Psoas muscle (tissue), 7 donors: ENCODE measurements at regions not wholly inside any gene's neighbourhood (a gene's known extent, or its start where the extent isn't known, plus 50 kb on each side); places are given as distances from the start of the nearest gene placed in this dataset.

Experiments used
- ATAC-seq, 4 donors: fragments of 200-7000 bp; cut with Tn5 transposase; one replicate each; pipeline ENCODE4 v1.9.1; 2020; ENCODE audit warnings: moderate library complexity in 3 of 4, mild to moderate bottlenecking in 2 of 4
- DNase-seq, 2 donors: peaks; one replicate each; pipeline ENCODE4 v3.0.0-alpha.2; 2020
- H3K27ac ChIP-seq: fragments of 200-600 bp; one replicate; pipeline ENCODE4 v1.8.0; 2022
- H3K27me3 ChIP-seq, 3 donors: fragments of 200-600 bp in 1 of 3; one replicate each; pipeline versions ENCODE4 v1.6.1 to v1.8.0; 2013 to 2022; ENCODE audit warnings: low read length in 2 of 3, mild to moderate bottlenecking in 2 of 3, moderate library complexity in 1 of 3; ENCODE audit not compliant: insufficient read depth in 3 of 3
- H3K36me3 ChIP-seq, 2 donors: fragments of 200-600 bp in 1 of 2; one replicate each; pipeline versions ENCODE4 v1.6.1 to v1.8.0; 2013 to 2022; ENCODE audit warnings: low read depth in 1 of 2, mild to moderate bottlenecking in 1 of 2, moderate library complexity in 1 of 2; ENCODE audit not compliant: insufficient read depth in 1 of 2
- H3K4me1 ChIP-seq: fragments of 200-600 bp; one replicate; pipeline ENCODE4 v1.8.0; 2022
- H3K4me3 ChIP-seq: fragments of 200-600 bp; one replicate; pipeline ENCODE4 v1.8.0; 2022; ENCODE audit warnings: mild to moderate bottlenecking
- H3K9me3 ChIP-seq: fragments of 200-600 bp; one replicate; pipeline ENCODE4 v1.8.0; 2022
- WGBS, 3 donors: extraction: QIAGEN DNeasy Blood & Tissue Kit; methylation state at CpG; one replicate each; pipeline versions ENCODE4 v1.1.6 to v1.1.7; 2013; 5-methylcytosine and 5-hydroxymethylcytosine counted together
- intact Hi-C, 2 donors: fragments of 100-400 bp; cut with DNase I; formaldehyde crosslinking; loops; one replicate each; pipeline versions ENCODE4 v1.11.0 to v1.14.2; 2022
- TF ChIP-seq, protein P1 (sequence below): fragments of 200-600 bp; IDR thresholded peaks from one replicate; pipeline ENCODE4 v1.8.0; 2022; ENCODE audit warnings: antibody characterized with exemption
- donor health status: healthy with polysubstance abuse.
- donor health status: DM: no; HTN: no; CAD: no; lungs with moderate emphysema.
- donor health status: Bipolar disorder and iron deficiency.
- donor health status: healthy.
- donor health status: DM: yes; HTN: yes; CAD: no.
- donor health status: DM: no; HTN: no; CAD: no.
- donor health status: DM: yes; HTN: yes; CAD: no.

DNA sequence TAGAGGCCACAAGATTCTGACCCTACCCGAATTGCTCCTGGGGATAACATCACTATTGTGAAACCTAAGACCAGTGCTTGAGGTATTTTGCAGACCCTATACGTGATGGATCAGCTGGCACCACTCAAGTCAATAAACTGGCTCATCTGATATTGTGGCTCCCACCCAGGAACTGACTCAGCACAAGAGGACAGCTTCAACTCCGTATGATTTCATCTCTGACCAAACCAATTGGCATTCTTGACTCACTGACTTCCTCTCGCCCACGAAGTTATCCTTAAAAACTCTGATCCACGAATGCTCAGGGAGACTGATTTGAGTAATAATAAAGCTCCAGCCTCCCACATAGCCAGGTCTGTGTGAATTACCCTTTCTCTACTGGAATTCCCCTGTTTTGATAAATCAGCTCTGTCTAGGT is 1036.1 kb upstream of the TMEM132C start:
- Histone ChIP-seq H3K27ac (no peak overlapping the region), H3K4me3 (no peak overlapping the region), H3K27me3 (no peaks in the 10 kb centered on the region), H3K4me1 (no peaks in the 10 kb centered on the region), H3K36me3 (no peaks in the 10 kb centered on the region), H3K9me3 (no peaks in the 10 kb centered on the region)
- TF ChIP-seq, protein P1, sequence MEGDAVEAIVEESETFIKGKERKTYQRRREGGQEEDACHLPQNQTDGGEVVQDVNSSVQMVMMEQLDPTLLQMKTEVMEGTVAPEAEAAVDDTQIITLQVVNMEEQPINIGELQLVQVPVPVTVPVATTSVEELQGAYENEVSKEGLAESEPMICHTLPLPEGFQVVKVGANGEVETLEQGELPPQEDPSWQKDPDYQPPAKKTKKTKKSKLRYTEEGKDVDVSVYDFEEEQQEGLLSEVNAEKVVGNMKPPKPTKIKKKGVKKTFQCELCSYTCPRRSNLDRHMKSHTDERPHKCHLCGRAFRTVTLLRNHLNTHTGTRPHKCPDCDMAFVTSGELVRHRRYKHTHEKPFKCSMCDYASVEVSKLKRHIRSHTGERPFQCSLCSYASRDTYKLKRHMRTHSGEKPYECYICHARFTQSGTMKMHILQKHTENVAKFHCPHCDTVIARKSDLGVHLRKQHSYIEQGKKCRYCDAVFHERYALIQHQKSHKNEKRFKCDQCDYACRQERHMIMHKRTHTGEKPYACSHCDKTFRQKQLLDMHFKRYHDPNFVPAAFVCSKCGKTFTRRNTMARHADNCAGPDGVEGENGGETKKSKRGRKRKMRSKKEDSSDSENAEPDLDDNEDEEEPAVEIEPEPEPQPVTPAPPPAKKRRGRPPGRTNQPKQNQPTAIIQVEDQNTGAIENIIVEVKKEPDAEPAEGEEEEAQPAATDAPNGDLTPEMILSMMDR = no peak
- intact Hi-C loops = no loop called here
- peak in 1 of 2 donors; percentile 34 for DNase-seq
- ATAC-seq = no peak
- 46 to 53% (median 49%) methylated on average over 6 of the region's 6 CpGs for WGBS, 3 donors

DNA sequence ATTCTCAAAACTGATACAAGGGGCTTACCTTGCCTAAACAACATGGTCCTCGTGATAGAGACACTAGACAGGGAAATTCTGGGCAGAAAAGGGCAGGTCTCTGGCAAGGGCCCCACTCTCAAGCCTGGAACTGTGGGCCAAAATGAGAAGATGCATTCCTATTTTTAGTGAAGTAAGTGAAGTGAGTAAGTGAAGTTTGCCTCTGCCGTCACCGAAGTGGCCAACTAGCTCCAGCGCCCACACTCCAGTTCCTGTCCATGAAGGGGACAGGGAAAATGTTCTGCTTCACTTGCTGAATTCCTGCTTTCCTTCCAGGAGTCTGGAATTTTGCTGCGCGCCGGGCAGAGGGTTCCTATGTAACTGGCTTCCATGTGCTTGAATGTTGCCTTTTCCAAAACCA is 1035.6 kb upstream of the TMEM132C start:
- TF ChIP-seq, protein P1 = no peak
- H3K9me3 ChIP-seq = no peaks in the 10 kb centered on the region
- no peak for DNase-seq
- intact Hi-C loops = no loop called here
- no peaks in the 10 kb centered on the region for H3K4me1 ChIP-seq
- WGBS, 3 donors = 66 to 83% (median 72%) methylated on average over 7 of the region's 7 CpGs
- no peak for ATAC-seq
- H3K4me3 ChIP-seq = no peak overlapping the region
- no peaks in the 10 kb centered on the region for H3K36me3 ChIP-seq
- no peaks in the 10 kb centered on the region for H3K27me3 ChIP-seq
- H3K27ac ChIP-seq = no peak overlapping the region

DNA sequence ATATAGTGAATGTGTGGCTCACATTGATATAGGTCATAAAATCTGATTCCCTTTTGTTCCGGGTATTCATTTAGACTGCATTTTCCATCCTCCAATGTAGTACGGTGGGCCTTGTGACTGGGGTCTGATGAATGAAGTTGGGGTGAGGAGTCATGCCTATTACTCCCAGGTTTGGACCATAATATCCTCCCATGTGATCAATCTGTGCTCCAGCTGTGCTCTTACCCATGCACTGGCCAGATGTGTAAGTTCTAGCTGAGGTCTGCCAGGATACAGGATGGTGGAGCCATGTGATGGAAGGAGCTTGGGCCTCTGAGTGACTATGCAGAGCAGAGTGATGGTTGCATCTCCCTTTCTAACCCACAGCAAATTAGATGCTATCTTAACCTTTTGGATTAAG is 1034.0 kb upstream of the TMEM132C start:
- no peak for ATAC-seq
- Histone ChIP-seq H3K36me3 (no peaks in the 10 kb centered on the region), H3K9me3 (no peaks in the 10 kb centered on the region), H3K4me1 (no peaks in the 10 kb centered on the region), H3K27me3 (no peaks in the 10 kb centered on the region), H3K27ac (no peak overlapping the region), H3K4me3 (no peak overlapping the region)
- 38 to 69% (median 44%) methylated on average over 2 of the region's 2 CpGs for WGBS, 3 donors
- TF ChIP-seq, protein P1 = no peak
- DNase-seq = no peak
- intact Hi-C loops = no loop called here

DNA sequence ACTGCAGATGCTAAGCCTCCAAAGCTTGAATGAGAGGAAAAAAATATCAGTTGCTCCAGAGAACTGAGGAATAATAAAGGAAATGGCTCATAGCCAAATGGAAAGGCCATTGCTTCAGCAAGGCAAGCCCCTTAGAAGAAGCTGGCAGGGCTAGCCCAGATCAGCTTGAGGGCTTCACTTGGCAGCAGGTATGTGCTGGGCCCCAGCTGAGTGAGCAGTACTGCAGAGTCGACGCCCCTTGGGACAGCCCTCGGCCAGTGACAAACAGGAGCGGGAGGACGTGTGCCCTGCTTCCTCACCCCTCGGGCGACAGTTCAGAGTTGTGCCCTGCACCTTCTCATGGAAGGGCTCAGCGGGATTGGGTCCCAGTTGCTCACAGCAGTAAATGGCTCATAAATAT is 1031.2 kb upstream of the TMEM132C start:
- H3K27me3 ChIP-seq = no peaks in the 10 kb centered on the region
- H3K9me3 ChIP-seq = no peaks in the 10 kb centered on the region
- TF ChIP-seq, protein P1 = no peak
- no peaks in the 10 kb centered on the region for H3K4me1 ChIP-seq
- H3K27ac ChIP-seq = no peak overlapping the region
- 51 to 78% (median 76%) methylated on average over 7 to 8 of the region's 8 CpGs for WGBS, 3 donors
- DNase-seq (no peak), ATAC-seq (no peak)
- H3K4me3 ChIP-seq = no peak overlapping the region
- H3K36me3 ChIP-seq = no peaks in the 10 kb centered on the region
- intact Hi-C loops = no loop called here

DNA sequence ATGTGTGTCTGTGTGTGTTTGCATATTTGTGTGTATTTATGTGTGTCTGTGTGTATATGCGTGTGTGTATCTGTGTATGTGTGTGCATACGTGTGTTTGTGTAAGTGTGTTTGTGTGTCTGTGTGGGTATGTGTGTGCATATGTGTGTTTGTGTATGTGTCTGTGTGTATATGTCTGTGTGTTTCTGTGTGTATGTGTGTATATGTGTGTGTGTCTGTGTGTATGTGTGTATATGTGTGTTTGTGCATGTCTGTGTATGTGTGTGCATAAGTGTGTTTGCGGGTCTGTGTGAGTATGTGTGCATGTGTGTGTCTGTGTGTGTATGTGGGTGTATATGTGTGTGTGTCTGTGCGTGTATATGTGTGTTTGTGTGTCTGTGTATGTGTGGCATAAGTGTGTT is 1030.5 kb upstream of the TMEM132C start:
- Histone ChIP-seq H3K4me3 (no peak overlapping the region), H3K36me3 (no peaks in the 10 kb centered on the region), H3K4me1 (no peaks in the 10 kb centered on the region), H3K27ac (no peak overlapping the region), H3K27me3 (no peaks in the 10 kb centered on the region), H3K9me3 (no peaks in the 10 kb centered on the region)
- ATAC-seq (no peak), DNase-seq (no peak)
- TF ChIP-seq, protein P1 = no peak
- WGBS, 3 donors = 67 to 90% (median 84%) methylated on average over 4 of the region's 4 CpGs
- intact Hi-C loops = no loop called here
